Astrocyte (in vitro differentiated cells and primary cell): ENCODE measurements at regions not wholly inside any gene's neighbourhood (a gene's known extent, or its start where the extent isn't known, plus 50 kb on each side); places are given as distances from the start of the nearest gene placed in this dataset.
A peak's percentile ranks its signal among the peaks of the same experiment; 100 is the strongest.

ENCODE experiments used
- DNase-seq: peaks from one replicate; pipeline ENCODE4 v3.0.0-alpha.2; 2010; ENCODE audit warnings: low read depth
- FAIRE-seq: peaks from 2 replicates; lab custom pipeline; 2011; peaks lifted over from hg19 to GRCh38; lab: Jason Lieb, UNC
- H2AFZ ChIP-seq: 2 replicates; pipeline ENCODE4 v1.6.0; 2012; ENCODE audit warnings: low read depth, low read length, inconsistent platforms
- H3K27ac ChIP-seq: 2 replicates; pipeline ENCODE4 v1.5.1; 2011; ENCODE audit warnings: low read depth, low read length, inconsistent platforms
- H3K27me3 ChIP-seq: 2 replicates; pipeline ENCODE4 v1.6.0; 2011; ENCODE audit warnings: low read length, inconsistent platforms; ENCODE audit not compliant: insufficient read depth
- H3K36me3 ChIP-seq: 2 replicates; pipeline ENCODE4 v1.5.1; 2011; ENCODE audit warnings: low read length, inconsistent platforms; ENCODE audit not compliant: insufficient read depth
- H3K4me1 ChIP-seq: 2 replicates; pipeline ENCODE4 v1.5.1; 2011; ENCODE audit warnings: low read length, inconsistent platforms; ENCODE audit not compliant: insufficient read depth
- H3K4me2 ChIP-seq: 2 replicates; pipeline ENCODE4 v1.6.0; 2012; ENCODE audit warnings: low read length, inconsistent platforms
- H3K4me3 ChIP-seq: 2 replicates; pipeline ENCODE4 v1.5.1; 2011; ENCODE audit warnings: low read depth, mild to moderate bottlenecking, low read length, inconsistent platforms; ENCODE audit not compliant: insufficient read depth
- H3K79me2 ChIP-seq: 2 replicates; pipeline ENCODE4 v1.6.0; 2012; ENCODE audit warnings: mild to moderate bottlenecking, low read length, inconsistent platforms; ENCODE audit not compliant: insufficient read depth
- H3K9ac ChIP-seq: 2 replicates; pipeline ENCODE4 v1.6.0; 2012; ENCODE audit warnings: mild to moderate bottlenecking, low read length, inconsistent platforms
- H3K9me3 ChIP-seq: 2 replicates; pipeline ENCODE4 v1.5.1; 2012; ENCODE audit warnings: low read depth, mild to moderate bottlenecking, low read length, inconsistent platforms; ENCODE audit not compliant: insufficient read depth
- H4K20me1 ChIP-seq: 2 replicates; pipeline ENCODE4 v1.6.0; 2012; ENCODE audit warnings: low read length, inconsistent platforms; ENCODE audit not compliant: insufficient read depth
- H3K27ac Mint-ChIP-seq: one replicate; pipeline ENCODE4 v1.8.0; 2021; ENCODE audit warnings: mild to moderate bottlenecking, mixed read lengths; ENCODE audit not compliant: unreplicated experiment
- H3K27me3 Mint-ChIP-seq: one replicate; pipeline ENCODE4 v1.8.0; 2021; ENCODE audit warnings: low read depth, mixed read lengths; ENCODE audit not compliant: unreplicated experiment
- H3K36me3 Mint-ChIP-seq: one replicate; pipeline ENCODE4 v1.8.0; 2021; ENCODE audit warnings: low read depth, mixed read lengths; ENCODE audit not compliant: unreplicated experiment
- H3K4me1 Mint-ChIP-seq: one replicate; pipeline ENCODE4 v1.8.0; 2021; ENCODE audit warnings: low read depth, mixed read lengths; ENCODE audit not compliant: unreplicated experiment
- H3K4me3 Mint-ChIP-seq: one replicate; pipeline ENCODE4 v1.8.0; 2021; ENCODE audit warnings: mild to moderate bottlenecking, moderate library complexity, mixed read lengths; ENCODE audit not compliant: unreplicated experiment
- H3K9me3 Mint-ChIP-seq: one replicate; pipeline ENCODE4 v1.8.0; 2021; ENCODE audit warnings: mild to moderate bottlenecking, mixed read lengths; ENCODE audit not compliant: unreplicated experiment
- EZH2 ChIP-seq: IDR thresholded peaks from 2 replicates; pipeline ENCODE4 v1.6.1; 2012; ENCODE audit warnings: mild to moderate bottlenecking, low read length, inconsistent platforms; ENCODE audit not compliant: insufficient read depth
- TF ChIP-seq, protein P1 (sequence below): IDR thresholded peaks from 2 replicates; pipeline ENCODE4 v1.5.1; 2011; ENCODE audit warnings: low read depth, mild to moderate bottlenecking, inconsistent platforms, low read length, moderate library complexity; ENCODE audit not compliant: insufficient read depth

DNA sequence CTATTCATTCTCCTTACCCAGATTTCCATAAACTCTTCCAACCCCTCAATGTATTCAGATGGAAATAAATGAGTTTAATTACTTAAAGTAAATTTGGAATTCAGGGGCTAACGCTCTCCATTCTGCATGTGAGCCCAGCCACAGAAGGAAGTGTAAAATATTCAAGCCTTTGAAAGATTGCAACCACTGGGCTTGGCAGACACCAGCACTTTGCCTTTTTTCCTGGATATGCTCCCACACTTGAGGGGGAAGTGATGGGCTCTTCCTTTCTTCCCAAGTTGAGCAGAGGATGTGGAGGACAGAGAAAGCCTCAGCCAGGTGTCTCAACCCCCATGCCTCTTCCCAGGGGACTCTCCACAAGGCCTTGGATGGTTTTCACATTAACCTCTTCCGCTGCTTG, 825.1 kb upstream of the EEF2KMT start:
- DNase-seq (no peak), FAIRE-seq (no peak)
- Mint-ChIP-seq H3K36me3 (no peaks in the 10 kb centered on the region), H3K27ac (no peak overlapping the region), H3K9me3 (peaks cover 5% of the 10 kb centered on the region), H3K4me1 (no peaks in the 10 kb centered on the region), H3K27me3 (peaks cover 16% of the 10 kb centered on the region), H3K4me3 (no peak overlapping the region)
- Histone ChIP-seq H3K27ac (no peak overlapping the region), H3K4me1 (no peaks in the 10 kb centered on the region), H3K4me3 (no peak overlapping the region), H3K79me2 (no peaks in the 10 kb centered on the region), H3K9me3 (no peaks in the 10 kb centered on the region), H3K9ac (no peak overlapping the region), H4K20me1 (no peaks in the 10 kb centered on the region), H2AFZ (no peak overlapping the region), H3K27me3 (no peaks in the 10 kb centered on the region), H3K4me2 (no peak overlapping the region), H3K36me3 (no peaks in the 10 kb centered on the region)
- TF ChIP-seq EZH2 = no peak
- TF ChIP-seq, protein P1, sequence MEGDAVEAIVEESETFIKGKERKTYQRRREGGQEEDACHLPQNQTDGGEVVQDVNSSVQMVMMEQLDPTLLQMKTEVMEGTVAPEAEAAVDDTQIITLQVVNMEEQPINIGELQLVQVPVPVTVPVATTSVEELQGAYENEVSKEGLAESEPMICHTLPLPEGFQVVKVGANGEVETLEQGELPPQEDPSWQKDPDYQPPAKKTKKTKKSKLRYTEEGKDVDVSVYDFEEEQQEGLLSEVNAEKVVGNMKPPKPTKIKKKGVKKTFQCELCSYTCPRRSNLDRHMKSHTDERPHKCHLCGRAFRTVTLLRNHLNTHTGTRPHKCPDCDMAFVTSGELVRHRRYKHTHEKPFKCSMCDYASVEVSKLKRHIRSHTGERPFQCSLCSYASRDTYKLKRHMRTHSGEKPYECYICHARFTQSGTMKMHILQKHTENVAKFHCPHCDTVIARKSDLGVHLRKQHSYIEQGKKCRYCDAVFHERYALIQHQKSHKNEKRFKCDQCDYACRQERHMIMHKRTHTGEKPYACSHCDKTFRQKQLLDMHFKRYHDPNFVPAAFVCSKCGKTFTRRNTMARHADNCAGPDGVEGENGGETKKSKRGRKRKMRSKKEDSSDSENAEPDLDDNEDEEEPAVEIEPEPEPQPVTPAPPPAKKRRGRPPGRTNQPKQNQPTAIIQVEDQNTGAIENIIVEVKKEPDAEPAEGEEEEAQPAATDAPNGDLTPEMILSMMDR = no peak

DNA sequence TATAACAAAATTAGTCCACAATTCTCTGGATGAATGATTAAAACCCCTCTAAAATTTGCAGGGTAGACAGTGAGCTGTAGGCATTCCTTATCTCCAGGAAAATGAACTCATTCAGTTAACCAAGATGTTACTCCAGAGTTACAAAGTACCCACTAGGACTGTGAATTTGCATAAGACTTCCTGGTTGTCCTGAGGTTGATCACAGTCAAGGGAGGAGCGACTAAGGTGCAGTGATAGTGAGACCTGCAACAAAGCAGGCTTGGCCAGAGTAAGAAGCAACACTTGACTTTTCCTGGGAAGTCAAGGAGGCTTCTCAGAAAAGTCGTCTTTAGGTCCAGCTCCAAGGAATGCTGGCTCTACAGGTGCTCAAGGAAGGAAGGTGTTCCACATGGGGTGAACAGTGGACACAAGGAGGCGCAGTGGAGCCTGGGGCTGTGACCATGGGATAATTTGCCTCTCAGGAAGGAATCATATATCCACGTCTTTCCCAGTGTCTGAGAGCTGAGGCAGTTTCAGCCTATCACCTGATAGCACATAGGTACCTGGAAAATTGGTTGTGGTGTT, 821.1 kb upstream of the EEF2KMT start:
- Mint-ChIP-seq H3K27me3 (peaks cover 7% of the 10 kb centered on the region), H3K4me1 (peaks cover 7% of the 10 kb centered on the region), H3K9me3 (peaks cover 2% of the 10 kb centered on the region), H3K4me3 (no peak overlapping the region), H3K27ac (no peak overlapping the region), H3K36me3 (no peaks in the 10 kb centered on the region)
- TF ChIP-seq EZH2 = no peak
- TF ChIP-seq, protein P1 = no peak
- Histone ChIP-seq H3K9ac (no peak overlapping the region), H4K20me1 (no peaks in the 10 kb centered on the region), H3K4me1 (peaks cover 6% of the 10 kb centered on the region), H3K4me2 (no peak overlapping the region), H3K27me3 (no peaks in the 10 kb centered on the region), H3K4me3 (no peak overlapping the region), H3K36me3 (no peaks in the 10 kb centered on the region), H3K27ac (no peak overlapping the region), H3K79me2 (no peaks in the 10 kb centered on the region), H3K9me3 (no peaks in the 10 kb centered on the region), H2AFZ (no peak overlapping the region)
- FAIRE-seq = no peak
- no peak for DNase-seq

DNA sequence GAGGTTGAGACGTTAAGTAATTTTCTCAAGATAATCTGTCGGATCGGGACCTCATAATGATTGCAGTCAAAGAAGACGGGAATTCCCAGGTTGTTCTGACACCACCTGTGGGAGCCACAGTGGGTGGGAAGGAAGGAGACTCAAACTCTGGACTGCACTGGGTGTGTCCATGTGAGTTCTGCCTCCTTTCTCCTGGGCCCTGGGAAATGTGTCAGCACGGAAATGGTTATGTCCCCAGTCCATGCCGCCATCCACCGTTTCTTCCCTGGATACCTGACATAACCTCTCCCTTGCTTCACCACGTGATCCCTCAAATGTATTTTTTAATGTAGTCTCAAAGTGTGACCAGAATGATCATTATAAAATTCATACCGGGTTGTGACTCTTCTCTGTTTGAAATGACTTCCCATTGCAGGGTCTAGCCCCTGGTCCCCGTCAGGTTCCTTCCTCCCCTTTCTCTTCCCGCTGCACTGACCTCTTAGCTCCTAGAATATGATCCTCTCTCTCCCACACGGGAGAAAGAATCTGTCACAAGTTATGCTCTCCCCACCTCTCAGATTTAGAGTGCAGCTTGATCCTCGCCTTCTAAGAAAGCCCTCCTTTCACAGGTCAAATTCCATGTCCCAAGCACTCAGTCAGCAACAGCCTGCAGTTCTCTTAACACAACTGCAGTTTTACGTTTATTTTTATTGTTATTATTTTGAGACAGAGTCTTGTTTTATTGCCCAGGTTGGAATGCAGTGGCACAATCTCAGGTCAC, 820.0 kb upstream of the EEF2KMT start:
- H3K27ac Mint-ChIP-seq = no peak overlapping the region
- no peak for FAIRE-seq

More for the DNA sequence above, 820.0 kb upstream of the EEF2KMT start:
- no peak for DNase-seq
- H3K79me2 ChIP-seq = no peaks in the 10 kb centered on the region
- H3K36me3 Mint-ChIP-seq = no peaks in the 10 kb centered on the region
- H3K4me3 ChIP-seq = no peak overlapping the region
- H3K4me2 ChIP-seq = peak overlapping the region; percentile 68
- TF ChIP-seq, protein P1 = no peak
- TF ChIP-seq EZH2 = no peak
- H3K4me1 Mint-ChIP-seq = peaks cover 7% of the 10 kb centered on the region
- H3K36me3 ChIP-seq = no peaks in the 10 kb centered on the region
- H2AFZ ChIP-seq = no peak overlapping the region
- H3K4me1 ChIP-seq = peaks cover 6% of the 10 kb centered on the region
- H3K9me3 ChIP-seq = no peaks in the 10 kb centered on the region
- peaks cover 2% of the 10 kb centered on the region for H3K9me3 Mint-ChIP-seq
- H3K27me3 Mint-ChIP-seq = peaks cover 9% of the 10 kb centered on the region
- H3K4me3 Mint-ChIP-seq = no peak overlapping the region
- no peak overlapping the region for H3K27ac ChIP-seq
- no peaks in the 10 kb centered on the region for H3K27me3 ChIP-seq
- no peak overlapping the region for H3K9ac ChIP-seq
- H4K20me1 ChIP-seq = no peaks in the 10 kb centered on the region
